ENCODE measurements at regions not wholly inside any gene's neighbourhood (a gene's known extent, or its start where the extent isn't known, plus 50 kb on each side); places are given as distances from the start of the nearest gene placed in this dataset.
"Not testable (repeated sequence)": the region's sequence is repeated elsewhere in the genome, so short reads cannot be mapped to it uniquely, and the experiment has no call there.

- no peak for DNase-seq (ENCODE audit: low spot score)
These were observed 51.5 kb upstream of the MELK start for GRCh38 chr9:36521148-36521547.

- DNase-seq (ENCODE audit: low spot score): no peak
These were observed 55.6 kb upstream of the MELK start for GRCh38 chr9:36517131-36517530.

- no peak for DNase-seq (ENCODE audit: low spot score)
These were observed 68.5 kb upstream of the MELK start for GRCh38 chr9:36504156-36504555.

- DNase-seq (ENCODE audit: low spot score): no peak
These were observed 69.3 kb upstream of the MELK start for GRCh38 chr9:36503172-36504088.

- no peak for DNase-seq (ENCODE audit: low spot score)
These were observed 71.0 kb upstream of the MELK start for GRCh38 chr9:36501727-36502126.

- DNase-seq (ENCODE audit: low spot score): not testable (repeated sequence)
These were observed 71.8 kb upstream of the MELK start for GRCh38 chr9:36500931-36501330.

GRCh38 chr9:36499174-36499890, 73.4 kb upstream of the MELK start:
- no peak for DNase-seq (ENCODE audit: low spot score)

- not testable (repeated sequence) for DNase-seq (ENCODE audit: low spot score)
These were observed 79.1 kb upstream of the MELK start for GRCh38 chr9:36493564-36493963.

- no peak for DNase-seq (ENCODE audit: low spot score)
These were observed 79.8 kb upstream of the MELK start for GRCh38 chr9:36492865-36493264.

- DNase-seq (ENCODE audit: low spot score): no peak
These were observed 83.2 kb upstream of the MELK start for GRCh38 chr9:36489453-36489852.

- no peak for DNase-seq (ENCODE audit: low spot score)
These were observed 84.3 kb upstream of the MELK start for GRCh38 chr9:36488389-36488756.

- peak; percentile 79 for DNase-seq (ENCODE audit: low spot score)
These were observed 85.0 kb upstream of the MELK start for GRCh38 chr9:36487482-36488388.

GRCh38 chr9:36486933-36487481, 85.7 kb upstream of the MELK start:
- DNase-seq (ENCODE audit: low spot score): no peak

GRCh38 chr9:36486329-36486932, 86.3 kb upstream of the MELK start:
- no peak for DNase-seq (ENCODE audit: low spot score)

GRCh38 chr9:36485647-36486328, 85.7 kb upstream of the RNF38 start:
- DNase-seq (ENCODE audit: low spot score): no peak

GRCh38 chr9:36484124-36484523, 84.1 kb upstream of the RNF38 start:
- DNase-seq (ENCODE audit: low spot score): no peak

- no peak for DNase-seq (ENCODE audit: low spot score)
These were observed 79.0 kb upstream of the RNF38 start for GRCh38 chr9:36479101-36479500.

- DNase-seq (ENCODE audit: low spot score): no peak
These were observed 71.3 kb upstream of the RNF38 start for GRCh38 chr9:36471359-36471758.

- DNase-seq (ENCODE audit: low spot score): peak; percentile 21
These were observed 70.7 kb upstream of the RNF38 start for GRCh38 chr9:36470643-36471290.

GRCh38 chr9:36463467-36463866, 63.4 kb upstream of the RNF38 start:
- no peak for DNase-seq (ENCODE audit: low spot score)
